DMS79 (cell line): ENCODE measurements at regions not wholly inside any gene's neighbourhood (a gene's known extent, or its start where the extent isn't known, plus 50 kb on each side); places are given as distances from the start of the nearest gene placed in this dataset.

Experiments
- DNase-seq: peaks from one replicate; lab custom pipeline; 2025; lab: John Stamatoyannopoulos, UW

DNA sequence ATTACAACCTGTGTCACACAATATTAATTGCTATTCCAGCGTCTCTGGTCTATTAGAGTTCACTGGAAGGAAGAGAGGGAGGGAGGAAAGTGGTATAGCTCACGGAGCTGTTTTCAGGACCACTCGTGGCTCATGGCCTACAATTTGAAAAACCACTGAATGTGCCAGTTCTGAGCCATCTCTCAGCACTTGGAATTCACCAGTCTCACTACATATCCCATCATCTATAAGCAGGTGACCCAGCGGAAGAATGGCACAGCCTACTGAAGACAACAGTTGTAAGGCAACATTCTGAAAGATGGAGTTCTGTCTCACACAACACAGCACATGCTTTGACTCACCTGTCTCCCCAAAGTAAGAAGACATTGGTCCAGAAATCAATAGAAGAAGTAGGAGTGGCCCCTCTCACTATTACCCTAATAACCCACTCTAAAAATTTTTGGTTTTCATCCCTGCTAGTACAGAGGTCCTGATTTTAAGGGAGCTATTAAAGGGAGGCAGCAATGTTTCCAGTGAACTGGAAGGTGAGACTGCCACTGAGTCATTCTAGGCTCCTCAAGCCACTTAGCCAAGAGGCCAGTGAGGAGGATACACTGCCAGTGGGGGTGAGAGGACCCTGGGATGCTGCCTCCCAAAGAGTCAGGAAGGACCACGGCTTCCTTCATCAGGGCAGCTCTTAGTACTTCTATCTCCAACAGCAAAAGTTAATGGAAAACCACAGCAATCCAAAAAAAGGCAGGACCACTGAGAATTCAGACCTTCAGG lies 50.0 kb upstream of the DOCK9 start:
- DNase-seq: no peak

DNA sequence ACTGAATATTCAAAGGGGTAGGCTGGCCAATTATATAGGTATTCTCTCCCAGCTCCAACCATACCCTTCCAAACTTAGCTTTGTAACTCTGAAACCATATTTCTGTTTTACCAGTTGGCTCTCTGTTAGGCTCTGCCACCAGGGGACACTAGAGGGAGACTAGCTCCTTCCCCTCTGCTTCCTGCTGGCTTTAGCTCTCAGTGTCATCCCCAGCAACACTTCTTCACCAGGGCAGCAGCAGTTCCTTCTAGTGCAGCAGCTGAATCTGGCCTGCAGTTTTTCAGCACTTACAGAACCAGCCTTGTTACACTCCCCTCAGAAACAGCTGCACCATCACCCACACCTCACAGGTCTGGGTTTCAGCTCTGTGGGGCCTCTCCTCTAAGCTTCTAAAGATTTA lies 51.0 kb upstream of the DOCK9 start:
- no peak for DNase-seq

DNA sequence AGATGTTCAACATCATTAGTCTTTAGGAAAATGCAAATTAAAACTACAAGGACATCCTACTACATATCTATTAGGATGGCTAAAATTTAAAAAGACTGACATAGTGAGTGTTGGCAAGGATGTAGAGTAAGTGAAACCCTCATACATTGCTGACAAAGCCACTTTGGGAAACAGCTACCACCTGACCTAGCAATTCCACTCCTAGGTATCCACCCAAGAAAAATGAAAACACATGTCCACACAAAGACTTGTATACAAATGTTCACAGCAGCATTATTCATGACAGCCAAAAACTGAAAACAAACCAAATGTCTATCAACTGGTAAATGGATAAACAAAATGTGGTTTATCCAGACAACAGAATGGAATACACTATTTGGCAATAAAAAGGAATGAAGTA lies 51.7 kb upstream of the DOCK9 start:
- DNase-seq: no peak

DNA sequence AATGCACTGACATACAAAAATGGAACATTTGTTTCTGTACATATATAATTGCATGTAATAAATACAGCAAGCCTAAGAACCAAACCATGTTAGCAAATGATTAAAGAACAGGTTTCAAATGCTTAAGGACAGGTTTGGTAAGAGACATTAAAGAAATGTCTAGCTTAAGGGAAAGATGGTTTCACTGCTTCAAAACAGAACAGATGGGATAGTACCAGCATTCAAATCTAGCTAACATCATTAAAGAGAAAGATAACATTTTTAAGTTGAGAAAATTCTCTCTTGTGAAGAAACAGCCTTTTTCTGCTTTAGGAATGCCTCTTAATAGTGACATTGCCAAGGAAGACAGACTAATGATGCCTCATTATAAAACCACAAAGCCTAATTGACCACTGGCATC lies 52.5 kb upstream of the DOCK9 start:
- DNase-seq: no peak

DNA sequence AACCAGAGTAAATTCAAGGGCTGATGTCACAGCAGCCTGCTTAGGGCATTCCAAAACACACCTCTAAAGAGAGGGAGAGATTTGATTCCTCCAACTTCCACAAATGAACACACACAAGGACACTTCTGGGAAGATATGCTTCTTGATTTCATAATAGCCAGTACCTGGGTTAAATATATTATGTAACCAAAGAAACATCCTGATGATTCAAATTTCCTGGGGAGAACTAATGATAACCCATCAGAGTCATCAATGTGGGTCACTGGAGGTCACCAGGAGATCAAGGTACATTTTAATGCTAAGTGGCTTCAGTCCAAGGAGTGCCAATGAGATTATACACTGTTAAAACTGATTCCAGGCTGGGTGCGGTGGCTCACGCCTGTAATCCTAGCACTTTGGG lies 54.0 kb upstream of the DOCK9 start:
- DNase-seq: no peak

DNA sequence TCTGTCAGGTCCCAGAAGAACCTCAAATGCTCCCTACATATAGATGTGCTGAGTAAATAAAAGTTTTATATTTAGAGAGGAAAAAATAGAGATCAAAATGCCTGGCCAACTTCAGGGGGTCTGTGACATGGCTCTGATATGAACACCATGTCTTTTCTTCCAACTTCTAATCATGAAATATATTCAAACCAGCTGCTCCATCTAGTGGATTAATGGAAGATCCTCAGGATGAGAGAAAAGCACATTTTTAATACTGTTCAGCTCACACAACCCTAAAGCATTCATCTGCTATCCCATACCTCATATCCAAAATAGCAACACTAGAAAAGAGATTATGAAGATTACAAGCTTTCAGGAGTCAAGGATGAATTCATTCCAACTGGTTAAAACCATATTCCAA lies 56.0 kb upstream of the DOCK9 start:
- no peak for DNase-seq

DNA sequence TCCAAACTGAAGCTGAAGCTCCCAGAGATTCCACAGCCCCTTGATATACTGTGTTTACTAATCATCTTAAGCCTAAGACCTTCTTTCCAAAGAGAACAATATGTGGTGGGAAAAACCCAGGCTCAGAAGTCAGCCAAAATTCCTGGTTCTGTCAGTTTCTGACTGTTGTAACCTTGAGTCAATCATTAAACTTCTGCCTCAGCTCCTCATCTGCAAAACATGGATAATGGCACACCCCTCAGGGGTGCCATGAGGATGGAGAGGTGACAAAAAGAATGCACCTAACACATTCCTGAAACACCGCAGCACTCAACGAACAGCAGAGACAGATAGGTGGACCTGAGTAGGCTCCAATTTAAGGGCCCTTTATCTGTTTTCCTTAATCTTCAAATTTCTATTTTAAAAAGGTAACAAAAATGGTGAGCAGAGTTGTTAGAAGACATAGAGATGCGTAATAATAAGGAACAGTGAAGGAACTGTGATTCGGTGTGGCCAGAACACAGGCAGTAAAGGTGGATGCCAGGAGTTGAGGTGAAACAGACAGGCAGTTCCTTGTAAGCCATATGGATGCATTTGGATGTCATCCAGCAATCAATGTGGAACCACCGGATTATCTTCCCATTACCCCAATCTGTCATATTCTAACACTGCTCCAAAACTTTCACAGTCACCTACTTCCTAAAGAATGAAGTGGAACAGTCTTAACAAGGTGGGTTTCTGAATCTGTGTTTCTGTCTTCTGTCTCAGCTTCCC lies 56.6 kb upstream of the DOCK9 start:
- DNase-seq: no peak

DNA sequence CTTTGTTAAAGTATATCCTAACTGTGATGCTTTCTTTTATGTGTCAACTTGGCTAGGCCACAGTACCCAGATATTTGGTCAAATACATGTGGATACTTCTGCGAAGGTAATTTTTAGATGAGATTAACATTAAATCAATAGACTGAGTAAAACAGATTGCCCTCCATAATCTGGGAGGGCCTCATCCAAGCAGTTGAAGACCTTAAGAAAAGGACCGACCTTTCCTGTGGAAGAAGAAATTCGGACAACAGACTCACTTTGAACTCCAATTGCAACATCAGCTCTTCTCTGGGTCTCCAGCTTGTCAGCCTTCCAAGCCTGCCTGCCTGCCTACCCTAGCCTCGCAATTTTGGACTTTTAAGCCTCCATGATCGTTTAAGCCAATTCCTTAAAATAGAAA lies 57.9 kb upstream of the DOCK9 start:
- DNase-seq: no peak

DNA sequence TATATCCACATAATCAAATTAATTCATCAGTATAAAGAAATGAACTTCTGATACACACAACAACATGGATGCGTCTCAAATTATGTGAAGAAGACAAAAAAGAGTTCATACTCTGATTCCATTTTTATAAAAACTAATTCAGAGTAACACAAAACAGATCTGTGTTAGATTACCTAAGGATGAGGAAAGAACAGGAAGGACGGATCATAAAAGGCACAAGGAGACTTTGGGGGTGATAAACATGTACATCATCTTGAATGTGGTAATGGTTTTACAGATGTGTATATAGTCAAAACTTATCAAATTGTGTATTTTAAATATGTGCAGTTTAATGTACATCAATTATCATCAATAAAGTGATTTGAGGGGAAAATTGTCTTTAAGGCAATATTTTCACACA lies 59.9 kb upstream of the DOCK9 start:
- no peak for DNase-seq

DNA sequence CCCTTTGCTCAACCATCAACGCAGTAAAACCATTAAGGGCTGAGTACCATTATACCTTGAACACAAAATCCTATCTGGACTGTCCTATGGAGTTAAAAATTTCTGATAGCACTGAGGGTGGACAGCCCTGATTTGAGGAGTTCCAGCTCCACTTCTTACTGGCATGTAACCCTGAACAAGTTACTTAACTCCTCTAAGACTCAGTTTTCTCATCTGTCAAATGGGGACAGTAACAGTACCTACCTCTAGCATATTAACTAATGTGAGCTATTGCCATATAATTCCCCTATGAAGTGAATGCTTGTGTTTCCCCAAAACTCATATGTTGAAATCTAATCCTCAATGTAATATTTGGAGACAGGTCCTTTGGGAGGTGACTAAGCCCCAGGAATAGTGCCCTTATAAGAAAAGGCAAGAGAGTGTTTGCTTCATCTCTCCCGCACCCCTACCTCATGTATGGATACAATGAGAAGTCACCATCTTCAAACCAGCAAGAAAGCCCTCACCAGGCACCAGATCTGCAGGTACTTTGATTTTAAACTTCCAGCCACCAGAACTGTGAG lies 61.9 kb upstream of the DOCK9 start:
- DNase-seq: no peak

DNA sequence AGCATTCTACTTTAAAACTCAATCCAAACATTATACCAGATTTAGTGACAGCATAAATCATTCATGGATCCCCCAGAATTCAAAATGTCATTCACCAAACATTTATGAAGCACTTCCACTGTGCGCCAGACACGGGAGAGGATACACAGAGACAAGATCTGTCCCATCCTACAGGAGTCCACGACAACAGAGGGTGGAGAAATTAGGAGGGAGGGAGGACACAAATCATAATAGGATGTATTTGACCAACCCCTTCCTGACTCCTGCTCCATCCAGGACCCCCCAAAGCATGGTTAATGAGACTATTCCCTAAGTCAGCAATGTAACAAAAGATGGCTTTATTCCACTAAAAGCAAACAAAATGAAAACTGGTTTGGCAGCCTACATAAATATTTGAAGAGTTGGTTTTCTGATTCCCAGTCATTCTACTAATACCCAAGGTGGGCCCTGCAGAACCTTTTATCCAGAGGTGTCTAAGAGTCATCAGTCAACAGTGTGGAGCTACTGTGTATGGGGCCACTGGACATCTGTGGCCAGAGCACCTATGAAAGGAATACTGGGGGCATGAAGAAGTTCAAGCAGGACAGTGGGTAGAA lies 62.8 kb upstream of the DOCK9 start:
- DNase-seq: no peak

DNA sequence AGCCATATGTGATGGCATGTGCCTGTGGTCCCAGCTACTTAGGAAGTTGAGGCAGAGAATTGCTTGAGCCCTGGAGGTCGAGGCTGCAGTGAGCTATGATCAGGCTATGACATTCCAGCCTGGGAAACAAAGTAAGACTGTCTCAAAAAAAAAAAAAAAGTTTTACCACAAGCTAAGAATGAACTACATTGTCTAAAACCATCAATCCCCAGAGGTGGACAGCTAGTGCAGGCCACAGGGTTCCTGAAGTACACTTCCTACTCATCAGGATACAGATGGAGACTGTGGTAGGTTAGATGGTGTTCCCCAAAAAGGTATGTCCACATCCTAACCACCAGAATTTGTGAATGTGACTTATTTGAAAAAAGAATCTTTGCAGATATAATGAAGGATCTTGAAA lies 63.5 kb upstream of the DOCK9 start:
- no peak for DNase-seq

DNA sequence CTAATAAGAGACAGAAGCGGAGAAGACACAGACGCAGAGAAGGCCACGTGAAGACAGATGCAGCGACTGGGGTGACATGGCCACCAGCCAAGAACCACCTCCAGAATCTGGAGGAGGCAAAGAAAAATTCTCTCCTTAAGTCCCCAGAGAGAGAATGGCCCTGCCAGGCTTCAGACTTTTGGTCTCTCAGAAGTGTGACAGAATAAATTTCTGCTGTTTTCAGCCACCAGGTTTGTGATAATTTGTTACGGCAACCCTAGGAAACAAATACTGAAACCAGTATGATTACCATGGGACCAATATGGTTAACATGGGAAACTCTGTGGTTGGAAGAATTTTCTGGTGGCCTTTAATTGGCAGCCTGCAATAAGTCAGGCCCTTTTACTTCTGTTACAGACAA lies 63.9 kb upstream of the DOCK9 start:
- DNase-seq: no peak

DNA sequence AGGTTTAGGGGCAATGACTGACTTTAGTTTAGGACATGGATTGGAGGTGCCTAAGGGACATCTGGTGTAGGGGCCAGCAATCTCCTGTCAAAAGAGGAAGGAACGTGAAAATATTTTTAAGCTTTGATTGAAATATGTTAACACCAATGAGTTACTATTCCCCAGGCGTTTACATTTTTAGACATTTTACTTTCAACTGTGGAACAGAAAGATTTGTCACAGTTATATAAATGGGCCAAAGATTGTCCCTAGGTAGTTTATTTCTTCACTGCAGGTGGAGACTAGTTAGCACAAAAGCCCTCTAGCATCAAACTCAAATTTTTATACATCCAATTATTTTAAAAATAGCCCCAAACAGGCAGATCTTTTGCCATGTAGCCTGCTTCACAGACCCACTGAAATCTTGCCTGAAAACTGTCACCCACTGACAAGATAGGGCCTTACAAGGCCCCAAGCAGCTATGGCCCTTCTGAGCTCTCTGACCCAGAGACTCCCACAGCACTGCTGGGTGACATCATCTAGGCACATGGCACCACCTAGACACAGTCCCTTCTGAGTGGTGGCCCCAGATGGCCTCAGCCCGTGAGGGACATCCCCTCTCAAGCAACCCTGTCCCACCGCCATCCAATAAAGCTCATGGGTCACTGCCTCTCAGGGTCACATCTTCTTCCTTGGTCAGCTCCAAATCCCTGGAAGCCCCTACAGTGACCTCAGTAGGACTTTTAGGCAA lies 64.8 kb upstream of the DOCK9 start:
- DNase-seq: no peak

DNA sequence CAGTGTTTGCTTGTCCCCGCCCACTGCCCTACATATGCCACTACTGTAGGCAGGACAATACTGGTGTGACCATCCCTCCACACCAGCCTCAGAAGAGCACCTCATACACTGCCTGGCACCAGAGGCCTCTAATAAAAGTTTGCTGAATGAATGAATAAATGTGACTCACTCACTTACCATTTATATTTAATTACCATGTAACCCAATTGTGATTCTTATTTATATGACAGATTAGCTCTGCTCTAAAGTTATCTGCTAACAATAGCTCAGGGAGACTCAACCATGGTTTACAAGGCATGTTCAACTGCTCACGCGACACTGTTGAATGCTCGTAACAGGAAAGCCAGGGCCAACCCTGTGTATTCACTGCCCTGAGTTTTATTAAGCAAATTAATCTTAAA lies 66.0 kb upstream of the DOCK9 start:
- no peak for DNase-seq

DNA sequence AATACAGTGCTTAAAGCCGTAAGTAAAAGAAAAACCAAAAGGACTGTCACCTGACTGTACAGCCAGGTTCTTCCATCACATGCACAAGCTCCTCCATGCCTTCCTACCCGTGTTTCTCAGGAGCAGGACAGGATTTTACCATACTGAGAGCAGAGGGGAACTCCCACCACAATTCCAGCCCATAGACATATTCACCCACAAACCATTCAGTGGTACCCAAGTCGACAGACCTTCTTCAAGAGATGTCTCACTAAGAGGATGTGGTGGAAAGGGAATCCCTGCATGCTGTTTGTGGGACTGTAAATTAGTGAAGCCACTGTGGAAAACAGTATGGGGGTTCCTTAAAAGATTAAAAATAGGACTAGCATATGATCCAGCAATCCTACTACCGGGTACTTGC lies 66.9 kb upstream of the DOCK9 start:
- DNase-seq: no peak

DNA sequence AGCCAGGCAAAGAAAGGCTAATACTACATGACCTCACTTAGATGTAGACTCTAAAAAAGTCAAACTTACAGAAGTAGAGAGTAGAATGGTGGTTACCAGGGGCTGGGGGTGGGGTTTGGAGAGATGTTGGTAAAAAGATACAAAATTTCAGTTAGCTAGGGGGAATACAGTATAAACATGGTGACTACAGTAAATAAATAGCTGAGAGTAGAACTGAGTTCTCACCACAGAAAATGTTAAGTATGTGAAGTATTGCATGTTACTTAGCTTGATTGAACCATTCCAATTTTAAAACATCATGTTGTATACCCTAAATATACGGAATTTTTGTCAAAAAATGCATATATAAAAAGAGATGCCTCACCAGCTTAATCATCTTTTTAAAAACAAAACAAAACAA lies 67.5 kb upstream of the DOCK9 start:
- DNase-seq: no peak

DNA sequence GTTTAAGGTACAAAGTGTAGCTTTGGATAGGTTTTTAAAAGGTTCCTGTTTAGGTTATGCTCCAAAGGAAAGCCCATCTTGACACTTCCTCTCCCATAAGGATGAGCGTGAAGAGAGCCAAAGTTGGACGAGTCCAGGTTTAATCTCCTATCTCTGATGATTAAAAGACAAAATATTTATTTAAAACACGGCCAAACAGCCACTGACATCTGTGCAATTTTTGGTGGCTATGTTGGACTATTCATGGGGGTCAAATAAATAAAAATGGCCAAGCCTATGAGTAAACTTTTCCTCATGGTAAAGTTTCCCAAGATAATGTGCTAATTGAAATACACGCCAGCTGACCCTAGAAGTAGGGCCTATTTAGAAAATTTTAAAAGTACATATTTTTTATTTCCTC lies 69.0 kb upstream of the DOCK9 start:
- no peak for DNase-seq

DNA sequence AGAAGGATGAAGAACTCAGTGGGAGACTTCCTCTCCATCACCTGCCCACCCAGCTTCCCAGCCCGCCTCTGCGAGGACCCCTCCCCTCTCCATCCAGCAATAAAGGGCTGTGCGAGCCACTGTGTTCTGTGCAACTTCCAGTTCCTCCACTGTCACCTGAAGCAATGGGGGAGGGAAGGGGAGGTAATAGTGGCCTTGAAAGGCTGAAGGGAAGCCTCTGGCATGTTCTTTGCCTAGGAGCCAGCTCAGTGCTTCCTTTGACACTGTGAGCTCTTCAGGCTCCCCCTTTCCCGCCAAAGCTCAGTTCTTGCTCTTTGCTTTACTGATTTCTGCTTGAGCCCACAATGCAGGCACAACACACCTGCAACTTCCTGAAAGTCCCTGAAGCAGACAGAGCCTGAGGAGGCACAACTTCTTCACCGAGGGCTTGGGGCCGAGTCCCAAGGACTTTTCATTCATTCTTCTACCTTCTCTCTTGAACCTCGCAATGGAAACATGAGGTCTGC lies 73.2 kb upstream of the DOCK9 start:
- no peak for DNase-seq

DNA sequence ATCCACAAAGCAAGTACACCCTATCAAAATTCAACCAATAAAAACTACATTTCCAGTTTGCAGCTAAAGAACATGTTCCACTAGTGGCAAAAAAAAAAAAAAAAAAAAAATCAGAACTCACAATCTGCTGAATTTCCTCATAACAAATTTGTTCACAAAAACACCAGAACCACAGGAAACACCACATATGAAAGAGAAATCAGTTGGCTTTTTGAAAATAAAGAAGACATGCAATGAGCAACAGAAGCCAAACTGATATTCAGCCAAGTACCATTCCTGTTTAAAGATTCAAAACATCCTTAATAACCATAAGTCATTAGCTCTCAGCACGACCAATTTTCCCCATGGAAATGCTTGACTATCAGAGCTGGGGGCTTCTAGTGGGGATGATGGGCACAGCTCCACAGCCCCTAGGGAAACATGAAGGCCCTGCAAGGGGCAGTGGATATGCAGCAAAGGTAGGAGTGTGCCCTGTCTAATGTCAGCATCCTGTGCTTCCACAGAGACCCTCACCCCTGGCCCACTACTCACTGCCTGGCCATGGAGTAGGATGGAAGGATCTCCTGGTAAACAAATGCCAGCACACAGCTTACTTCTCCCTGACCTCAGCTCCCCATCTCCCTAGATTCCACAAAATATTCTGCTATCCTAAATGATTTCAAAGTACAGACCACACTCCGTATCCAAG lies 74.0 kb upstream of the DOCK9 start:
- no peak for DNase-seq

DNA sequence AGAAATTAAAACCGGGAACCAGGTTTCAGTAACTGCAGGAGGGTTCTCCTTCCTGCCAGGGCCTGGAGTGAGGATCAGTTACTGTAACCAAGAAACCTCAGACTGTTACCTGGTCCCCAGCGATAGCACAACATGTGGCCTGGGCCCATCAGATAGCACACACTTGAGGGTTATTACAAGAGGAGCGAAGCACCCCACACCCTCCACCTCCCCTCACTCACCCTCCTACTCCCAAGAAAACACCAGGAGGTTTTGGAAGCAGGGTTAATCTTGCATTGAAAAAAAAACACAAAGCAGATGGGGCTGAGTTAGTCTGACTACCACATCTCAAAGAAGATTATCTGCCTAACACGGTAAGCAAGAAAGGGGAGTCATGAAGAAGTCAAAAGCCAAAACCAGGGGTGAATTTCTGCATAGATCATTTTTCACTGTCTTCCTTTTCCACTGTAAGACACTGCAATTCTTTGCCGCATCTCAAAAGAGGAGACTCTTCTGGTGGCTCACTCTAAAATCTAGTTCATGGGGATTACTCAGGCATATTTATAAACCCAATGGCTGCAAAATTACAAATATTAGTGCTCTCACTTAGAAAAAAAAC lies 75.9 kb upstream of the DOCK9 start:
- peak; percentile 49 for DNase-seq
